Esophagus muscularis mucosa (tissue), 4 donors: ENCODE measurements at regions not wholly inside any gene's neighbourhood (a gene's known extent, or its start where the extent isn't known, plus 50 kb on each side); places are given as distances from the start of the nearest gene placed in this dataset.
"Not testable (repeated sequence)": the region's sequence is repeated elsewhere in the genome, so short reads cannot be mapped to it uniquely, and the experiment has no call there.

Source experiments
- DNase-seq: peaks from one replicate; pipeline ENCODE4 v3.0.0-alpha.2; 2017; ENCODE audit errors: extremely low spot score
- H3K27ac ChIP-seq, 4 donors: fragments of 200-600 bp; sonication (generic); replicated peaks in 1 of 4; 1 replicate in 3 of 4; 2 replicates in 1 of 4; pipeline ENCODE4 v1.5.1; 2016 to 2019; ENCODE audit warnings: mild to moderate bottlenecking in 1 of 4
- H3K27me3 ChIP-seq, 4 donors: fragments of 200-600 bp; sonication (generic); one replicate each; pipeline versions ENCODE4 v1.5.1 to v1.6.0; 2016 to 2019
- H3K36me3 ChIP-seq, 4 donors: fragments of 200-600 bp; sonication (generic); one replicate each; pipeline ENCODE4 v1.5.1; 2016 to 2019
- H3K4me1 ChIP-seq, 4 donors: fragments of 200-600 bp; sonication (generic); one replicate each; pipeline ENCODE4 v1.5.1; 2016 to 2019
- H3K4me3 ChIP-seq, 4 donors: fragments of 200-600 bp; sonication (generic); 1 replicate in 2 of 4; 2 replicates in 2 of 4; pipeline ENCODE4 v1.5.1; 2016 to 2019; ENCODE audit warnings: mild to moderate bottlenecking in 4 of 4, moderate library complexity in 1 of 4
- H3K9me3 ChIP-seq, 4 donors: fragments of 200-600 bp; sonication (generic); 1 replicate in 3 of 4; 2 replicates in 1 of 4; pipeline ENCODE4 v1.5.1; 2016 to 2019
- CTCF ChIP-seq, 3 experiments: fragments of 200-600 bp in 2 of 3; fragments of 450-650 bp in 1 of 3; sonication (generic) in 2 of 3; IDR thresholded peaks; one replicate each; pipeline ENCODE4 v1.5.1; 2017 to 2019; ENCODE audit warnings: antibody characterized with exemption in 3 of 3, mild to moderate bottlenecking in 2 of 3, moderate library complexity in 1 of 3
- EP300 ChIP-seq: sonication (generic); formaldehyde crosslinking; IDR thresholded peaks from one replicate; pipeline ENCODE4 v1.6.1; 2017; ENCODE audit warnings: antibody characterized with exemption
- POLR2A ChIP-seq: fragments of 450-650 bp; IDR thresholded peaks from one replicate; pipeline ENCODE4 v1.6.1; 2017; ENCODE audit warnings: antibody characterized with exemption, moderate library complexity, mild to moderate bottlenecking, low read depth
- POLR2AphosphoS5 ChIP-seq, 2 donors: sonication (generic); formaldehyde crosslinking; IDR thresholded peaks; one replicate each; pipeline ENCODE4 v1.6.1; 2017; ENCODE audit warnings: antibody characterized with exemption in 2 of 2
- WGBS: methylation state at CpG from one replicate; pipeline ENCODE4 v1.1.5; 2018; 5-methylcytosine and 5-hydroxymethylcytosine counted together
- intact Hi-C: fragments of 100-400 bp; cut with DNase I; formaldehyde crosslinking; loops from one replicate; pipeline ENCODE4 v1.15.1; 2023

- Histone ChIP-seq H3K4me1 (no peaks in the 10 kb centered on the region), H3K9me3 (peaks cover 0 to 14% (median 7%) of the 10 kb centered on the region in 4 donors), H3K27ac (no peak overlapping the region), H3K27me3 (peaks cover 0 to 13% (median 0%) of the 10 kb centered on the region in 4 donors), H3K4me3 (no peak overlapping the region), H3K36me3 (no peaks in the 10 kb centered on the region)
- no peak for DNase-seq
- TF ChIP-seq CTCF (IDR thresholded peaks at IDR 0.05) (no peak), POLR2A (no peak), POLR2AphosphoS5 (IDR thresholded peaks at IDR 0.05) (no peak), EP300 (no peak)
- intact Hi-C loops, result no loop called here
- WGBS, result 81% methylated on average over 11 of the region's 11 CpGs
These were observed 198.9 kb upstream of the SFSWAP start for GRCh38 chr12:131511803-131512561.

- Histone ChIP-seq H3K36me3 (no peaks in the 10 kb centered on the region), H3K9me3 (peaks cover 0 to 30% (median 16%) of the 10 kb centered on the region in 4 donors), H3K27me3 (peaks cover 0 to 13% (median 0%) of the 10 kb centered on the region in 4 donors), H3K4me3 (no peak overlapping the region), H3K27ac (no peak overlapping the region), H3K4me1 (no peaks in the 10 kb centered on the region)
- TF ChIP-seq POLR2A, result no peak
- no peak for TF ChIP-seq POLR2AphosphoS5 (IDR thresholded peaks at IDR 0.05)
- no peak for TF ChIP-seq CTCF (IDR thresholded peaks at IDR 0.05)
- no peak for TF ChIP-seq EP300
- DNase-seq, result no peak
- 32% methylated on average over 6 of the region's 6 CpGs for WGBS
- intact Hi-C loops, result no loop called here
These were observed 197.3 kb upstream of the SFSWAP start for GRCh38 chr12:131513606-131514005.

- DNase-seq, H3K4me1 ChIP-seq, H3K27ac ChIP-seq, H3K36me3 ChIP-seq, H3K4me3 ChIP-seq, intact Hi-C loops: not testable (repeated sequence)
- Histone ChIP-seq H3K9me3 (peaks cover 0 to 29% (median 15%) of the 10 kb centered on the region in 4 donors), H3K27me3 (peaks cover 0 to 18% (median 0%) of the 10 kb centered on the region in 4 donors)
- WGBS, result 87% methylated on average over 8 of the region's 8 CpGs
These were observed 190.3 kb upstream of the SFSWAP start for GRCh38 chr12:131520553-131520952.

- H3K27ac ChIP-seq, result no peak overlapping the region
- no peaks in the 10 kb centered on the region for H3K4me1 ChIP-seq
- 80% methylated on average over 6 of the region's 6 CpGs for WGBS
- H3K4me3 ChIP-seq, result no peak overlapping the region
- TF ChIP-seq POLR2AphosphoS5 (IDR thresholded peaks at IDR 0.05) (no peak), CTCF (IDR thresholded peaks at IDR 0.05) (no peak), POLR2A (no peak), EP300 (no peak)
- H3K27me3 ChIP-seq, result peaks cover 0 to 25% (median 0%) of the 10 kb centered on the region in 4 donors
- intact Hi-C loops, result no loop called here
- no peaks in the 10 kb centered on the region for H3K36me3 ChIP-seq
- DNase-seq, result no peak
- peaks cover 0 to 22% (median 12%) of the 10 kb centered on the region in 4 donors for H3K9me3 ChIP-seq
These were observed 189.6 kb upstream of the SFSWAP start for GRCh38 chr12:131521326-131521725.

GRCh38 chr12:131525795-131526508, 184.9 kb upstream of the SFSWAP start:
- intact Hi-C loops, result no loop called here
- DNase-seq, result no peak
- H3K4me3 ChIP-seq, result no peak overlapping the region
- no peaks in the 10 kb centered on the region for H3K9me3 ChIP-seq
- 65% methylated on average over 8 of the region's 23 CpGs for WGBS
- no peaks in the 10 kb centered on the region for H3K4me1 ChIP-seq
- peaks cover 0 to 54% (median 0%) of the 10 kb centered on the region in 4 donors for H3K27me3 ChIP-seq
- TF ChIP-seq EP300 (no peak), CTCF (IDR thresholded peaks at IDR 0.05) (no peak), POLR2AphosphoS5 (IDR thresholded peaks at IDR 0.05) (no peak), POLR2A (no peak)
- no peak overlapping the region for H3K27ac ChIP-seq
- H3K36me3 ChIP-seq, result no peaks in the 10 kb centered on the region
